ENCODE measurements at regions not wholly inside any gene's neighbourhood (a gene's known extent, or its start where the extent isn't known, plus 50 kb on each side); places are given as distances from the start of the nearest gene placed in this dataset.

DNA sequence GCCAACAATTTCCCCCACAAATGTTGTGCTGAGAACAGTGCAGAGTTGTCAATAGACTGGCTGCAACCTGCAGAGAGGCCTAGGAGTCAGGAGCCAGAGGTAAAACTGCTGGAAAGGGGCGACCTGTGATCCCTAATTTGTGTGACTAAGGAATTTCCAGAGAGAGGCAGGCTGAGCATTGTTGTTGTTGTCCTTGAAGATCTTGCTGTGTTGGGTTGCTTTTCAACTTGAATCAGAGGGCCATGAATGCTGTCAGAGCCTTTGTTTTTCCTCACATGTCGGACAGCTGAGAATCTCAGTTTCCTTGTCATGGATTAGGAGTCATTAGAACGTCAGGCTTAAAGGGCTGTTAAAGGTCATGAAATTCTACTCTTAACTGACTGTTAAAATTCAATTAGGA, 134.6 kb upstream of the ASTN2 start:
- no peak for DNase-seq (ENCODE audit: low read depth)
- TF ChIP-seq, protein P1, sequence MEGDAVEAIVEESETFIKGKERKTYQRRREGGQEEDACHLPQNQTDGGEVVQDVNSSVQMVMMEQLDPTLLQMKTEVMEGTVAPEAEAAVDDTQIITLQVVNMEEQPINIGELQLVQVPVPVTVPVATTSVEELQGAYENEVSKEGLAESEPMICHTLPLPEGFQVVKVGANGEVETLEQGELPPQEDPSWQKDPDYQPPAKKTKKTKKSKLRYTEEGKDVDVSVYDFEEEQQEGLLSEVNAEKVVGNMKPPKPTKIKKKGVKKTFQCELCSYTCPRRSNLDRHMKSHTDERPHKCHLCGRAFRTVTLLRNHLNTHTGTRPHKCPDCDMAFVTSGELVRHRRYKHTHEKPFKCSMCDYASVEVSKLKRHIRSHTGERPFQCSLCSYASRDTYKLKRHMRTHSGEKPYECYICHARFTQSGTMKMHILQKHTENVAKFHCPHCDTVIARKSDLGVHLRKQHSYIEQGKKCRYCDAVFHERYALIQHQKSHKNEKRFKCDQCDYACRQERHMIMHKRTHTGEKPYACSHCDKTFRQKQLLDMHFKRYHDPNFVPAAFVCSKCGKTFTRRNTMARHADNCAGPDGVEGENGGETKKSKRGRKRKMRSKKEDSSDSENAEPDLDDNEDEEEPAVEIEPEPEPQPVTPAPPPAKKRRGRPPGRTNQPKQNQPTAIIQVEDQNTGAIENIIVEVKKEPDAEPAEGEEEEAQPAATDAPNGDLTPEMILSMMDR (IDR thresholded peaks at IDR 0.05; ENCODE audit: insufficient read depth, low read length): no peak
- H3K4me3 ChIP-seq (ENCODE audit: low read depth, low read length): no peak overlapping the region

DNA sequence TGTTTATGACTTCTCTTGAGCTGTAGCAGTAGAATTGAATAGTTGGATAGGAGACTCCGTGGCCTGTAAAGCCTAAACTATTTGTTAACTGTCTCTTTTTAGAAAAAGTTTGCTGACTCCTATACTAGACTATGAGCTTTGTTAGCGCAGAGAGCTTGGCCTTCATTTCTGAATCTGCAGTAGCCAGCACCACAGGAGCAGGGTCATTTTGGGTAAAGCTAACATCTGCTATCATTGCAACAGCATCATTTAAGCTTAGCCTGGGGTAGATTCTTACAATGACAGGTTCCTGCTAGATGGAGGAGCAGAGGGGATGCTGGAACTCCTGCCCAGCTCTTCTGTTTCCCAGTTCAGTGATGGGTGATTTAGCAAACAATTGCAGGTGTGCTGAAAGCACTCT, 133.7 kb upstream of the ASTN2 start:
- TF ChIP-seq, protein P1 (IDR thresholded peaks at IDR 0.05; ENCODE audit: insufficient read depth, low read length): no peak
- no peak for DNase-seq (ENCODE audit: low read depth)
- no peak overlapping the region for H3K4me3 ChIP-seq (ENCODE audit: low read depth, low read length)

DNA sequence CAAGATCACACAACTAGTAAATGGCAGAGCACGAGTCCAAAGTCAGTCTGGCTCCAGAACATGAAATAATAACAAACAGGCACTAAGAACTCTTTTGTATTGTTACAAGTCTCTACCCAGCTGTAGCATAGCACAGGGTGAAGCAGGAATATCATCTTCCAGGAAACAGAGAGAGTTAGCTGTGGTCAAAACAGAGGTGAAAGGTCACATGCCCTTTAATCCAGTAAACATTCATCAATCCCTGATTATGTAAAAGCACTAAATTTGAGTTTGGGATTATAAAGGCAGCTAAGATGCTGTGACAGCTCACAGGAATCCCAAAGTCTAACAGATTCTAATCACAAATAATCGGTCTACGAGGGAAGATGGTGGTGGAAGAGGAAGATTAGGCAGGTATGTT, 133.0 kb upstream of the ASTN2 start:
- no peak for DNase-seq (ENCODE audit: low read depth)

DNA sequence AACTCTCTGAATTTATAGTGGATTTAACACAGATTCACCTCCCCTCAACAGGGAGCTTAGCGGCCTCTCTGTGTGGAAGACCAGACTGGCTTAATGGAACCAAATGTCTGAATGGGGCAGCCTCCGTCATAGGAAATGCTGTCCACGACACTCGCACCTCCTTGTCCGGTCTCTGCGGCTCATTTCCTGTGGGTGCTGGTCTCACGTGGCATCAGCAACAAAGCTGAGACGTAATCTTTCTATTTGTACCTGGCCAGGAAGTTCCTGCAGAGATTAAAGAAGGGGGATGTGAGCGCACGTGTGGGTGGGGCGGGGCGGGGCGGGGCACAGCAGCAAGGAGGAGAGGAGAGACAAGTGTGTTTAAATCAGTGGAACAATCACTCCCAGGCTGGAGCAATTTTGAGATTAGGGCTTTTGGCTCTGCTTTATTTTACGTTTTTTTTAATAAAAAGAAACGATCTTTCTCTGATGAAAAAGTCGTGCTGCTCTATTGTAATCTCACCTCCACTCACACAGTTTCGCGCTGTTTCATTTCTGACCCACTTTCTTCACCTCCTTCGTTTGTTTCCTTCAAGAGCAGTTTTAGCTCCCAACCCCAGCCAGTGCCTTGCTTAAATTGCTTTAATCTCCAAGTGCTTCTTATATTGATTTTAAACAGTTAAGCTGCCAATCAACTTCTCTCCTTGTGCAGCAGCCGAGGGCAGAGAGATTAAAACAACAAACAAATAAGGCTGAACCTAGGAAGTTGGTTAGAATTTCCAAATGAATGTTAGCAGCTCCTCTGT, 132.2 kb upstream of the ASTN2 start:
- no peak overlapping the region for H3K4me3 ChIP-seq (ENCODE audit: low read depth, low read length)
- DNase-seq (ENCODE audit: low read depth): no peak
- TF ChIP-seq, protein P1 (IDR thresholded peaks at IDR 0.05; ENCODE audit: insufficient read depth, low read length): no peak

More for the DNA sequence above, 133.0 kb upstream of the ASTN2 start:
- TF ChIP-seq, protein P1 (IDR thresholded peaks at IDR 0.05; ENCODE audit: insufficient read depth, low read length): no peak
- no peak overlapping the region for H3K4me3 ChIP-seq (ENCODE audit: low read depth, low read length)

DNA sequence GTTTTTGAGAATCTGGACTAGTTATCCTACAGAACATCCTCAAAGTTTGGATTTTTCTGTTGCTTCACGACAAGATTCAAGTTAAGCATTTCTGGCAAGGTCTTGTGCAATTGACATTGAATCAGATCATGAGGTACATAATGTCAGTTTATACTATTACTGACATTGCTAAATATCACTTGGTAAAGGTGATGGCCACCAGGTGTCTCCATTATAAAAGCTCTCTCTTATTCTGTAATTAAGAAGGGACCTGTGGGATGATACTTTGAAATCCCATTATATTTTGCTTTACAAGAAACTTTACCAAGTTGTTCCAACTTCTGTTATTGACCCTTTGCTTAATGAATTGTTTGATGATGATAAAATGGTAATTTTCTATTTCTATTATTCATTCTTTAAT, 131.0 kb upstream of the ASTN2 start:
- no peak overlapping the region for H3K4me3 ChIP-seq (ENCODE audit: low read depth, low read length)
- TF ChIP-seq, protein P1 (IDR thresholded peaks at IDR 0.05; ENCODE audit: insufficient read depth, low read length): no peak

DNA sequence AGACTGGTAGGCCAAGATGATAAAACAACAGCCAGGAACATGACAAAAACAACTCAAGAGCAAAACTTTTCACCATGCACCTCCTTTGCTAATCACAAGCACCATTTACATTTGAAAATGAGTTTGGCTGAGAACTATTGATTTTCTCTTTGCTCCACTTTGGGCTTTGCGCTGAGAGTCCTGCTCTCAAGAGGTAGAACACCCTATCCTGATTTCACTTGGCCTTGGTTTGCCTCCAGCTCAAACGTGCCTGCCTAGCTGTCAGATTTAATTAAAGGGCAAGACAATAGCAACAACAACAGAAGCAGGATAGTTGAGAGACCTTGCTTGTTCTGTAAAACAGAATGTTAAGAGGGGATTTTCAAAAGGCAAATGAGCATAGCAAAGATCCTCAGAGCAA, 128.2 kb upstream of the ASTN2 start:
- no peak for DNase-seq (ENCODE audit: low read depth)
- TF ChIP-seq, protein P1 (IDR thresholded peaks at IDR 0.05; ENCODE audit: insufficient read depth, low read length): no peak
- H3K4me3 ChIP-seq (ENCODE audit: low read depth, low read length): no peak overlapping the region

More for the DNA sequence above, 131.0 kb upstream of the ASTN2 start:
- DNase-seq (ENCODE audit: low read depth): no peak

DNA sequence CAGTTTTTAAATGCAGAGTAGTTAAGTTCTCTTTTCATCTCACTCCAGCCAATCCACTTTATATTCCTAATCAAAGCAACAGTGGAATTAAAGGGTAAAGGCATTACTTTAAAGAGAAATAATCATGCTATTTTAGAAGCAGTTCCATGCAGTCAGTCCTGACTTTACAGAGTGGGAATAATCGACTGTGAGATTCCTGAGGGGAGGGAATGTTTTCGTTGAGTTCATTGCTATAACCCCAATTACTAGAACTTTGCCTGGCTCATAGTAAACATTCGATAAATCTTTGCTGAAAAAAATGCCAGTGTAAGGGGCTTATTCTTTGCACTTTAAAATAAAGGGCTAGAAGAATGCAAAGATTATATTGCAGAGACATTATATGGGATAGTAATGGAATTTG, 127.2 kb upstream of the ASTN2 start:
- no peak overlapping the region for H3K4me3 ChIP-seq (ENCODE audit: low read depth, low read length)
- TF ChIP-seq, protein P1 (IDR thresholded peaks at IDR 0.05; ENCODE audit: insufficient read depth, low read length): no peak
- DNase-seq (ENCODE audit: low read depth): no peak
